ENCODE measurements at regions not wholly inside any gene's neighbourhood (a gene's known extent, or its start where the extent isn't known, plus 50 kb on each side); places are given as distances from the start of the nearest gene placed in this dataset.

DNA sequence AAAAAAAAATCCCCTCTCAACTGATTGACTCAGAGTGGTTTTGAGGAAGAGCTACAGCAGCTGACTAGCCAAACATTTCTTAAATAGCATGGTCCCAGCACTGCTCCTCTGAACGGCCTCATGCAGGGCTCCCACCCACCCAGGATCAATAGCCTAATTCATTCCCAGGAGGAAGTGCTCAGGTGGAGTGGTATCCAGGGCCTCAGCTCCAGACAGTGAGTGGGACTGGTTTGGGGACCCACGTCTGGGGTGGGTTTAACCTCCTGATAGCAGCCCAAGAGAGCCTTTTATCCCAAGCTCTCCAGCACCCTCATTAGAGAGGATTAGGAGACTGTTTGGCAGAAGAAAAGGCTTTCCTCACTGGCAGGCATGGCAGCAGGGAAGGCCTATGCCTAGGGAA is 68.5 kb upstream of the CDH5 start:
- no peak for ATAC-seq
- intact Hi-C loops (cut with DNase I): no loop called here
- DNase-seq: no peak
- Histone ChIP-seq H3K27ac (ENCODE audit: low read length) (no peak overlapping the region), H3K4me3 (ENCODE audit: low read length) (no peak overlapping the region), H3K4me1 (ENCODE audit: control insufficient read depth, insufficient read depth, low read length) (no peaks in the 10 kb centered on the region), H3K9me3 (ENCODE audit: control insufficient read depth, low read length) (no peaks in the 10 kb centered on the region), H3K27me3 (ENCODE audit: control insufficient read depth, insufficient read depth) (no peaks in the 10 kb centered on the region)
- 72% methylated on average over 2 of the region's 2 CpGs for WGBS

DNA sequence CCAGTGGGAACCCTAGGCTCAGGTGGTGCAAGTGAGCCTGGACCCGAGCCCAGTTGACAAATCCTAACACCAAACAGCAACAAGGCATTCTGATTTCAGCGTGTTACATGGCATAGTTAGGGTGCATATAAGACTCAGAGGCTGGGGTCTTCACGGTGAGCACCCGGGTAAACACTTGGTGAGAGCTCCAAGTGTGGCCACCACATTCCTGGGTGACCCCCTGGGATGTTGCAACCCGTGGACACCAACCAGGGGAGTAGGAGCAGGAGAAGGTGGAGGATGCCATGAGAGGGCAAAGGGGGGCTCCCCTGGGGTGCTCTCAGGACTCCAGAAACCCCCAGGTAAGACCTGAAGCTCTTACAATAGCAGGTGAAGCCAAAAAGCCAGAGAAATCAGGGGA is 69.9 kb upstream of the CDH5 start:
- Histone ChIP-seq H3K27ac (ENCODE audit: low read length) (no peak overlapping the region), H3K4me1 (ENCODE audit: control insufficient read depth, insufficient read depth, low read length) (no peaks in the 10 kb centered on the region), H3K4me3 (ENCODE audit: low read length) (no peak overlapping the region), H3K27me3 (ENCODE audit: control insufficient read depth, insufficient read depth) (no peaks in the 10 kb centered on the region), H3K9me3 (ENCODE audit: control insufficient read depth, low read length) (no peaks in the 10 kb centered on the region)
- ATAC-seq: no peak
- no peak for DNase-seq
- intact Hi-C loops (cut with DNase I): no loop called here
- 89% methylated on average over 5 of the region's 5 CpGs for WGBS

DNA sequence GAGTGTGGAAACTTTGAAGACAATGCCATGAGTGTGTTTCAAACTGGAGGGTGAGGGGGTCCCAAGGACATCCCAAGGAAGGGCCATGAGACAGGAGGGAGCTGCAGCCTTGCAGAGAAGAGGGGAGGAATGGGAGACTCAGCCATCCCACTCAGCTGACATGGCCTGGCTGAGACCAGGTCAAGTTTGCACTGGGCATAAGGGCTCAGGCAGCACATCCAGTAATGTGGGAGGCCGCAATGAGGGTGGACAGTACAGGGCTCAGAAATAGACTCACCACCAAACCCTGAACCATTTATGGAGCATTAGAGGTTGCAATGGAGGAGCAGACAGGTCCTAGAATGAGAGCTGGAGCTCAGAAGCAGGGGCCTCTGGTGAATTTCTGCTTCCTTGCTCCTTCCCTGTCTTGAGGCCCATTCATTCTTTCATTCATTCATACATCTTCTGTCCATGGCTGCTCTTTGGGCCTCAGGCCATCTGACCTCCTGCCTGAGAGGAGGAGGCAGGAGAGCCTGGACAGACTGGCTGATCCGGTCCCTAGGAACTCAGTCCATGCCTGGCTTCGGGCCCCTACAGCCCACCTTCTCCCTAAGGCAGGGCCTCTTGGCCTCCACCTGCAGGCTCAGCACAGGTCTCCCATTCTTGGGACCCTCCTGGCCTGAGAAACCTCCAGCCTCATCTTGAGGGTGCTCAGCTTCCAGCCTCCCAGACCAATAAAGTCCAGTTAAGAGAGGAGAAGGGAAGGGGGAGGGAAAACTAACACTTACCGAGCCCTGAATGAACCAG is 70.5 kb upstream of the CDH5 start:
- Histone ChIP-seq H3K9me3 (ENCODE audit: control insufficient read depth, low read length) (no peaks in the 10 kb centered on the region), H3K4me1 (ENCODE audit: control insufficient read depth, insufficient read depth, low read length) (no peaks in the 10 kb centered on the region), H3K27me3 (ENCODE audit: control insufficient read depth, insufficient read depth) (no peaks in the 10 kb centered on the region), H3K27ac (ENCODE audit: low read length) (no peak overlapping the region), H3K4me3 (ENCODE audit: low read length) (no peak overlapping the region)
- ATAC-seq (no peak), DNase-seq (no peak)
- 90% methylated on average over 4 of the region's 4 CpGs for WGBS
- intact Hi-C loops (cut with DNase I): no loop called here

DNA sequence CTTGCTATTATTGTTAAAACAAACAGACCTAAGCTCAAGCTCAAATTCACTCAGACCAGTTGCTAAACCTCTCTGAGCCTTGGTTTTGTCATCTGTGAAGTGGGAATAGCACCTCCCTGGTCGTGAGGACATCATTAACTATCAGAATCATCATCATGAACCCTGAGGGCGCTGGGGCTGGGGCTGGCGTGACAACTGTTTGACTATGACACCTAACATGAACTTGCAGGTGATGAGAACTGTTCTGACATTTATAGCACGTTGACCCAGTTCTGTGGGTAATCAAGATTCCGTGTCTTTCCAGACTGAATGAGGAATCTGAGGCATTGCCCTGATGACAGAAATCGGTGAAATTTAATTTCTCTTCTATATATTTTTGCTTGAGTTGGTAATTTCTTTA is 71.3 kb upstream of the CDH5 start:
- intact Hi-C loops (cut with DNase I): no loop called here
- Histone ChIP-seq H3K9me3 (ENCODE audit: control insufficient read depth, low read length) (no peaks in the 10 kb centered on the region), H3K4me1 (ENCODE audit: control insufficient read depth, insufficient read depth, low read length) (no peaks in the 10 kb centered on the region), H3K27me3 (ENCODE audit: control insufficient read depth, insufficient read depth) (no peaks in the 10 kb centered on the region), H3K4me3 (ENCODE audit: low read length) (no peak overlapping the region), H3K27ac (ENCODE audit: low read length) (no peak overlapping the region)
- ATAC-seq (no peak), DNase-seq (no peak)
- WGBS: 79% methylated on average over 6 of the region's 6 CpGs

DNA sequence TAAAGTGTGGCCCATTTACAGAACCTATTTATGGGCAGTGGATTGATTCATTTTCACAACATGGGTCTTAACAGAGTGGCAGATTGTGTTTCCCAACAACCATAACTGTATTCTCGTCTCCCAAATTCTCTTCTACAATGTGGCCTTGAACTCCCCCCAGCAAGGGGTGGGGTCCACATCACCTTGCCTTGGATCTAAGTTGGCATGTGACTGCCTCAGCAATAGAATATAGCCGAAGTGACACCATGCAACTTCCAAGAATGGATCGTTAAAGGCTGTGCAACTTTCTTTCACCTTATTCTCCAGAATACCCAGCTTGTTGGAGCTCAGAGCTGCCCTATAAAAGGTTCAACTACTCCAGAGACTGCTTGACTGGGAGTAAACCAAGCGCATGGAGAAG is 72.0 kb upstream of the CDH5 start:
- DNase-seq (no peak), ATAC-seq (no peak)
- Histone ChIP-seq H3K9me3 (ENCODE audit: control insufficient read depth, low read length) (no peaks in the 10 kb centered on the region), H3K27me3 (ENCODE audit: control insufficient read depth, insufficient read depth) (no peaks in the 10 kb centered on the region), H3K4me1 (ENCODE audit: control insufficient read depth, insufficient read depth, low read length) (no peaks in the 10 kb centered on the region), H3K27ac (ENCODE audit: low read length) (no peak overlapping the region), H3K4me3 (ENCODE audit: low read length) (no peak overlapping the region)
- intact Hi-C loops (cut with DNase I): no loop called here
- WGBS: 94% methylated on average over 4 of the region's 4 CpGs

DNA sequence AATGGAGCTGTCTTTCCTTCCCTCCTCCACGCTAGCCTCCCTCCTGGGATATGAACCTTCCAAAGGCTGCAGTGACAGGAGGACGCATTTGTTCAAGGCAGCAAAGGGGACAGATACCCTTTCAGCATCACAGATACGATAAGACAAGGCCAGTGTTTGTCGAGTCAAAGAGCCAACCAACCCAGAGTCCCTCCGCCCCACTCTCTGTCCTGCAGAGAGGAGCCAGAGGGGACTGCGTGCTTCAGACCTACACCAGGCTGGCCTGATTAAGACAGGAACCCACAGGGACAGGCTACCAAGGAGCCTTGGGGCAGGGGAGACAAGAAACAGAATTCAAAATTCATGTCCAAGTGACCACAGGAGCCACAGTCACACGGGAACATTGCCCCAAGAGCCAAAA is 72.6 kb upstream of the CDH5 start:
- Histone ChIP-seq H3K27ac (ENCODE audit: low read length) (no peak overlapping the region), H3K4me1 (ENCODE audit: control insufficient read depth, insufficient read depth, low read length) (no peaks in the 10 kb centered on the region), H3K4me3 (ENCODE audit: low read length) (no peak overlapping the region), H3K27me3 (ENCODE audit: control insufficient read depth, insufficient read depth) (no peaks in the 10 kb centered on the region), H3K9me3 (ENCODE audit: control insufficient read depth, low read length) (no peaks in the 10 kb centered on the region)
- DNase-seq (no peak), ATAC-seq (no peak)
- WGBS: 67% methylated on average over 7 of the region's 7 CpGs
- intact Hi-C loops (cut with DNase I): no loop called here

DNA sequence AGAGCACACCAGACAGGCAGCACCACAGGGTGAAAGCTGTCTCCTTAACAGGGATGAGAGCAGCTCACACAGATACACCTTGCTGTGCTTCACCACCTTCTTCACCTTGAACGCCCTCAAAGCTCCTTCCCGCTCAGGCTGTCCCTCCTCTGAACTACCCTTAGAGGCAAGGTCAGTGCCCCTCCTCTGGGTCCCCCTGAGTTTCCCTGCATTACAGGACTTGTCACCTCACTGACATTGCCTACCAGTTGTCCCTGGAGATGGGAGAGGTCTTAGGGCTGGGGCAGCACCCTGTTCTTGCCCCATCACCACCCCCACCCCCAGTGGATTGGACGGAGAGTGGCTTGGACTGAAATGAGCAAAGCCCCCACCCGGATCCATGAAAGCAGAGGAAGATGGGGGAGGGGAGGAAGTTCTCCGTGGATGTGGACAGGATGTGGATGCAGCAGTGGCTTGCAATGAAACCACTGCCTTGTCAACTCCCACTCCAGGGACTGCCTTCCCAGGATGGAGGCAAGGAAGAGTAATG is 73.2 kb upstream of the CDH5 start:
- Histone ChIP-seq H3K27me3 (ENCODE audit: control insufficient read depth, insufficient read depth) (no peaks in the 10 kb centered on the region), H3K4me1 (ENCODE audit: control insufficient read depth, insufficient read depth, low read length) (no peaks in the 10 kb centered on the region), H3K4me3 (ENCODE audit: low read length) (no peak overlapping the region), H3K9me3 (ENCODE audit: control insufficient read depth, low read length) (no peaks in the 10 kb centered on the region), H3K27ac (ENCODE audit: low read length) (no peak overlapping the region)
- ATAC-seq (no peak), DNase-seq (no peak)
- intact Hi-C loops (cut with DNase I): no loop called here
- 62% methylated on average over 5 of the region's 5 CpGs for WGBS

DNA sequence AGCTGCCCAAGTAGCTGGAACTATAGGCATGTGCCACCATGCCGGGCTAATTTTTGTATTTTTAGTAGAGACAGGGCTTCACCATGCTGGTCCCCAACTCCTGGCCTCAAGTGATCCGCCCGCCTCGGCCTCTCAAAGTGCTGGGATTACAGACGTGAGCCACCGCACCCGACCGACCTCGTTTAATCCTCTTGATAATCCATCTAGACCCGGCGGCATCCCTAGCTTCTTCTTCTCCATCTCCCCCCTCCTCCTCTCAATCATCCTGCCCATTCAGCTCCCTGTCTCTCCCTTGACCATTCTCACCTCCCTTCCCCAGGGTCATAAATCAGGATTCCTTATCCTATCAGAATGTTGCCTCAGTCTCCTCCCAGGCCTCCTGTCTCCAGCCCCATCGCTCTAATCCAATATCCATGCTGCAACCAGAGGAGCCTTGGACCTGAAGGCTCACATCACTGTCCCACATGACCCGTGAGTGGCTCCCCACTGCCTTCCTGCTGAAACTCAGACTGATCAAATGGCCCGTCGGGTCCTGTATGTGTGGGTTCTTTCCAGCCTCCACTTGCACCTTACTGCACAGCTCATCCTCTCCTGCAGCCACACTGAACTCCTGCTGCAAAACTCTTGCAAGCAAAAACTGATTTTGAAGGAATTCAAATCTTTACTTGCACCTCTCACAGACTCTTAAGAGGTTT is 74.1 kb upstream of the CDH5 start:
- no peak overlapping the region for H3K27ac ChIP-seq (ENCODE audit: low read length)
- WGBS: 85% methylated on average over 15 of the region's 15 CpGs
- intact Hi-C loops (cut with DNase I): no loop called here
- H3K4me1 ChIP-seq (ENCODE audit: control insufficient read depth, insufficient read depth, low read length): no peaks in the 10 kb centered on the region
- H3K27me3 ChIP-seq (ENCODE audit: control insufficient read depth, insufficient read depth): no peaks in the 10 kb centered on the region
- H3K4me3 ChIP-seq (ENCODE audit: low read length): no peak overlapping the region
- DNase-seq: no peak
- H3K9me3 ChIP-seq (ENCODE audit: control insufficient read depth, low read length): no peaks in the 10 kb centered on the region
- no peak for ATAC-seq

DNA sequence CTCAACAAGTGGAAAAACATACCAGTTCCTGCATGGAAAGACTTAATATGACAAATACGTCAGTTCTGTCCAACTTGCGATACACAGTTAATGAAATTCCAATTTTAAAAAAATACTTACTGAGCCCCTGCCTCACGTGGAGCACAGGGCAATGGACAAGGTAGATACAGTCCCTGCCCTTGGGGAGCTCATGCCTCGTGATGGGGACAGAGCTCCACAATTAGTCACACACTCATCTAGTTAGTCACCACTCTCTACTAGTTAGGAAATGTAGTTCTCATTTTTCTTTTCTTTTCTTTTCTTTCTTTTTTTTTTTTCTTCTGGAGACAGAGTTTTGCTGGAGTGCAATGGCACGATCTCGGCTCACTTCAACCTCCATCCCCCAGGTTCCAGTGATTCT is 74.7 kb upstream of the CDH5 start:
- Histone ChIP-seq H3K4me3 (ENCODE audit: low read length) (no peak overlapping the region), H3K4me1 (ENCODE audit: control insufficient read depth, insufficient read depth, low read length) (no peaks in the 10 kb centered on the region), H3K27me3 (ENCODE audit: control insufficient read depth, insufficient read depth) (no peaks in the 10 kb centered on the region), H3K9me3 (ENCODE audit: control insufficient read depth, low read length) (no peaks in the 10 kb centered on the region), H3K27ac (ENCODE audit: low read length) (no peak overlapping the region)
- intact Hi-C loops (cut with DNase I): no loop called here
- ATAC-seq (no peak), DNase-seq (no peak)
- WGBS: 93% methylated on average over 6 of the region's 6 CpGs

DNA sequence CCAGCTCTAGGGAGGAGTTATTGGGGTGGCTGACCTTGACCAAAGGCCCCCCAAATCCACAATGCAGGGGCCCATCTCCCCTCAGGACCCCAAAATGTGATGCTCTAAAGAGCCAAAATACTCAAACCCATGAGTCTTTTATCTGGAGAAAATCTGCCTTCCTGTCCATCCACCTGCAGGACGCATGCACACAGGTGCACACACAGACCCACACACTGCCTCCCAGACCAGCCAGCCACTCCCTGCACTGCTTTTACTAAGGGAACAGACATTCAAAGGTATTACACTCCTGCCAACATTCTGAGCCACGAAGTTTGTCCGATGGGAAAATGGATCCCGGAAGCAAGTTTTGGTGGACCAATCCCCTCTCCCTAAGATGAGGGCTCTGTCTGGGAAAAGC is 76.1 kb upstream of the CDH5 start:
- Histone ChIP-seq H3K4me3 (ENCODE audit: low read length) (no peak overlapping the region), H3K27ac (ENCODE audit: low read length) (no peak overlapping the region), H3K9me3 (ENCODE audit: control insufficient read depth, low read length) (no peaks in the 10 kb centered on the region), H3K4me1 (ENCODE audit: control insufficient read depth, insufficient read depth, low read length) (no peaks in the 10 kb centered on the region), H3K27me3 (ENCODE audit: control insufficient read depth, insufficient read depth) (no peaks in the 10 kb centered on the region)
- intact Hi-C loops (cut with DNase I): no loop called here
- ATAC-seq: no peak
- 87% methylated on average over 4 of the region's 4 CpGs for WGBS
- no peak for DNase-seq

DNA sequence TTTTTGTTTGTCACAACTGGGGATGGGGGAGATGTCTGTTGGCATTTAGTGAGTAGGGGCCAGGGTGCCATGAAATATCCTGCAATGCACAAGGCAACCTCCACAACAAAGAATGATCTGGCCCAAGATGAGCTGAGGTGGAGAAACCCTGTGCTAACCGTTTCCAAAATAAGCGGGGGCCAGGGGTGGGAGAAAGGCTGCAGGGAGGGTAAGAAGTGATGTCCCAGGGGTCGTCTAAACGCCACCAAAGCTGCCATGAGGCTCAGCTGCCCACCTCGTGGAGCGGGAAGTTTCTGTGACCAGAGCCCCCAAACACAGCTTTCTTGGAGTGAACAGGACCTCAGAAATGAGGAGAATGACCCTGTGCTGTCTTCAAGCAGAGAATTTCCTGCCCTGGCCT is 76.5 kb upstream of the CDH5 start:
- Histone ChIP-seq H3K4me3 (ENCODE audit: low read length) (no peak overlapping the region), H3K4me1 (ENCODE audit: control insufficient read depth, insufficient read depth, low read length) (no peaks in the 10 kb centered on the region), H3K27me3 (ENCODE audit: control insufficient read depth, insufficient read depth) (no peaks in the 10 kb centered on the region), H3K9me3 (ENCODE audit: control insufficient read depth, low read length) (no peaks in the 10 kb centered on the region), H3K27ac (ENCODE audit: low read length) (no peak overlapping the region)
- intact Hi-C loops (cut with DNase I): no loop called here
- 91% methylated on average over 6 of the region's 6 CpGs for WGBS
- ATAC-seq: no peak
- DNase-seq: no peak
